KMS-11 (cell line): ENCODE measurements at regions not wholly inside any gene's neighbourhood (a gene's known extent, or its start where the extent isn't known, plus 50 kb on each side); places are given as distances from the start of the nearest gene placed in this dataset.

ENCODE experiments used
- H2AFZ ChIP-seq: fragments of 200-600 bp; sonication (generic); 2 replicates; pipeline ENCODE4 v1.6.1; 2016; ENCODE audit warnings: antibody characterized with exemption, mixed run types, low read depth
- H3K27ac ChIP-seq: fragments of 200-600 bp; sonication (generic); 2 replicates; pipeline ENCODE4 v1.6.1; 2016; ENCODE audit warnings: mild to moderate bottlenecking, mixed run types
- H3K27me3 ChIP-seq: fragments of 200-600 bp; sonication (generic); 2 replicates; pipeline ENCODE4 v1.6.1; 2017; ENCODE audit warnings: mild to moderate bottlenecking, low read depth, mixed run types, moderate library complexity; ENCODE audit not compliant: insufficient read depth
- H3K36me3 ChIP-seq: fragments of 200-600 bp; sonication (generic); 2 replicates; pipeline ENCODE4 v1.6.1; 2017; ENCODE audit warnings: mild to moderate bottlenecking, mixed run types; ENCODE audit not compliant: insufficient read depth
- H3K4me1 ChIP-seq: fragments of 200-600 bp; sonication (generic); 2 replicates; pipeline ENCODE4 v1.6.1; 2016; ENCODE audit warnings: mild to moderate bottlenecking, low read depth, mixed run types; ENCODE audit not compliant: poor library complexity, severe bottlenecking
- H3K4me2 ChIP-seq: fragments of 200-600 bp; sonication (generic); 2 replicates; pipeline ENCODE4 v1.7.0; 2016; ENCODE audit warnings: mild to moderate bottlenecking, mixed run types
- H3K4me3 ChIP-seq: fragments of 200-600 bp; sonication (generic); IDR thresholded peaks from 2 replicates; pipeline ENCODE4 v1.6.1; 2017; ENCODE audit warnings: low read depth, low read length, mixed read lengths; ENCODE audit not compliant: insufficient read depth
- H3K79me2 ChIP-seq: fragments of 200-600 bp; sonication (generic); 2 replicates; pipeline ENCODE4 v1.6.1; 2016; ENCODE audit warnings: low read depth, mixed run types; ENCODE audit not compliant: insufficient read depth
- H3K9ac ChIP-seq: fragments of 200-600 bp; sonication (generic); 2 replicates; pipeline ENCODE4 v1.6.1; 2016; ENCODE audit warnings: mild to moderate bottlenecking, mixed run types
- H4K20me1 ChIP-seq: fragments of 200-600 bp; sonication (generic); 2 replicates; pipeline ENCODE4 v1.6.1; 2016; ENCODE audit warnings: mild to moderate bottlenecking, mixed run types; ENCODE audit not compliant: insufficient read depth
- CTCF ChIP-seq: fragments of 200-600 bp; sonication (generic); conservative IDR thresholded peaks from 2 replicates; pipeline ENCODE4 v1.6.1; 2017; ENCODE audit warnings: low read depth, mild to moderate bottlenecking, antibody characterized with exemption, low read length, moderate library complexity, mixed read lengths

GRCh38 chr2:58633613-58634365 lies 392.7 kb upstream of the FANCL start:
- Histone ChIP-seq H3K9ac (no peak overlapping the region), H3K79me2 (no peaks in the 10 kb centered on the region), H3K4me1 (no peaks in the 10 kb centered on the region), H3K27ac (no peak overlapping the region), H4K20me1 (no peaks in the 10 kb centered on the region), H3K27me3 (no peaks in the 10 kb centered on the region), H3K36me3 (no peaks in the 10 kb centered on the region), H3K4me2 (no peak overlapping the region), H3K4me3 (no peak overlapping the region), H2AFZ (no peak overlapping the region)
- no peak for TF ChIP-seq CTCF

- Histone ChIP-seq H3K9ac (no peak overlapping the region), H3K36me3 (no peaks in the 10 kb centered on the region)
- TF ChIP-seq CTCF: no peak
These were observed 390.9 kb upstream of the FANCL start for GRCh38 chr2:58631986-58632385.

DNA sequence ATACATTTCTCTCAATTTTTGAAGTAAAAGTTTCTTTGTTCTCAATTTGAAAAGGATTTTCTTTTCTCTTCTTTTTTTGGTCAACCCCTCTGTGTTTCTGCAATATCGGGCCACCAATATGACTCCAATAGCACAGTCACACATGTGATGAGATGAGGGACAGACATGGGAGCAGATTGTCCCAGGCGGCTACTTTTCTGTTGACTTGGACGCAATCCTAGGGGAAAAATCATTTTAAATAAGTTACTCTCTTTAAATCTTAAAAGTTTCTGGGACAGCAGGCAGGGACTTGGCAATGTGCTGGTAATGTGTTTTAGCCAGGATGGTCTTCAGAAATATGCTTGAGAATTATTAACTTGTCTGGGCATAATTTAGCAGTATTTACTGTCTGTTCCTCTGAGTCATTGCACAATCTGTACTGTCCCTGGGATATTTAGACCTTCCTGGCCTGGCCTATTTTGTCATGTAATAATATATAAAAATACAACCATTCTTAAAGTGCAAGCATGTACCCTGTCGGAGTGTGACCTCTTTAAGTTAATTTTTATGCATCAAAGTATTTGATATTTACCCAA lies 388.5 kb upstream of the FANCL start:
- no peak overlapping the region for H2AFZ ChIP-seq
- H3K4me1 ChIP-seq: no peaks in the 10 kb centered on the region
- no peaks in the 10 kb centered on the region for H3K27me3 ChIP-seq
- H3K9ac ChIP-seq: no peak overlapping the region
- no peak for TF ChIP-seq CTCF
- no peak overlapping the region for H3K4me2 ChIP-seq
- no peak overlapping the region for H3K27ac ChIP-seq
- no peaks in the 10 kb centered on the region for H4K20me1 ChIP-seq
- no peaks in the 10 kb centered on the region for H3K36me3 ChIP-seq
- H3K79me2 ChIP-seq: no peaks in the 10 kb centered on the region
- no peak overlapping the region for H3K4me3 ChIP-seq

More at GRCh38 chr2:58631986-58632385, 390.9 kb upstream of the FANCL start:
- no peaks in the 10 kb centered on the region for H3K79me2 ChIP-seq
- H3K27me3 ChIP-seq: no peaks in the 10 kb centered on the region
- H3K27ac ChIP-seq: no peak overlapping the region
- no peak overlapping the region for H3K4me2 ChIP-seq
- no peak overlapping the region for H3K4me3 ChIP-seq
- H3K4me1 ChIP-seq: no peaks in the 10 kb centered on the region
- H2AFZ ChIP-seq: no peak overlapping the region
- no peaks in the 10 kb centered on the region for H4K20me1 ChIP-seq

DNA sequence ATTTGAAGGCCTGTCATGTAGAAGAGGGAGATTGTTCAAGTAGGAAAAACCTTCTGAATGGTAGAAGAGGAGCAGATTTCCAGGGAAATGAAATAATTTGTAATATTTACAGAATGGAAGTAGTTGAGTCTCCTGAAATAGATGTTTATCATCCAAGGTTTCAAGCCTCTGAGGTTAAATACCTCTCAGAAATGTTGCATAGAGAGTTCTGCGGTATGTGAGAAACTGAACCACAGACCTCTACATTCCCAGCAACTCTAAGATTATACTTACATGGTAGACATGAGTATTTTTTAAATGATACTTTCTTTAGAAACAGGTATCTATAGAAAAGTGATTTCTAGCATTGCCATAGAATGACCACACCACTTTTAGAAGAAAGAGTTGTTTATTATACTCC lies 379.8 kb upstream of the FANCL start:
- Histone ChIP-seq H3K27me3 (no peaks in the 10 kb centered on the region), H3K79me2 (no peaks in the 10 kb centered on the region), H3K9ac (peak overlapping the region; percentile 6; the same call in 1 of the 2 replicates), H3K4me2 (peak overlapping the region; percentile 77), H3K4me3 (no peak overlapping the region), H4K20me1 (no peaks in the 10 kb centered on the region), H3K27ac (peak overlapping the region; percentile 60), H3K36me3 (no peaks in the 10 kb centered on the region), H3K4me1 (peaks cover 64% of the 10 kb centered on the region), H2AFZ (no peak overlapping the region)
- TF ChIP-seq CTCF: no peak
